KMS-11 (cell line): ENCODE measurements at regions not wholly inside any gene's neighbourhood (a gene's known extent, or its start where the extent isn't known, plus 50 kb on each side); places are given as distances from the start of the nearest gene placed in this dataset.

Experiments
- H2AFZ ChIP-seq: fragments of 200-600 bp; sonication (generic); 2 replicates; pipeline ENCODE4 v1.6.1; 2016; ENCODE audit warnings: antibody characterized with exemption, mixed run types, low read depth
- H3K27ac ChIP-seq: fragments of 200-600 bp; sonication (generic); 2 replicates; pipeline ENCODE4 v1.6.1; 2016; ENCODE audit warnings: mild to moderate bottlenecking, mixed run types
- H3K27me3 ChIP-seq: fragments of 200-600 bp; sonication (generic); 2 replicates; pipeline ENCODE4 v1.6.1; 2017; ENCODE audit warnings: mild to moderate bottlenecking, low read depth, mixed run types, moderate library complexity; ENCODE audit not compliant: insufficient read depth
- H3K36me3 ChIP-seq: fragments of 200-600 bp; sonication (generic); 2 replicates; pipeline ENCODE4 v1.6.1; 2017; ENCODE audit warnings: mild to moderate bottlenecking, mixed run types; ENCODE audit not compliant: insufficient read depth
- H3K4me1 ChIP-seq: fragments of 200-600 bp; sonication (generic); 2 replicates; pipeline ENCODE4 v1.6.1; 2016; ENCODE audit warnings: mild to moderate bottlenecking, low read depth, mixed run types; ENCODE audit not compliant: poor library complexity, severe bottlenecking
- H3K4me2 ChIP-seq: fragments of 200-600 bp; sonication (generic); 2 replicates; pipeline ENCODE4 v1.7.0; 2016; ENCODE audit warnings: mild to moderate bottlenecking, mixed run types
- H3K4me3 ChIP-seq: fragments of 200-600 bp; sonication (generic); IDR thresholded peaks from 2 replicates; pipeline ENCODE4 v1.6.1; 2017; ENCODE audit warnings: low read depth, low read length, mixed read lengths; ENCODE audit not compliant: insufficient read depth
- H3K79me2 ChIP-seq: fragments of 200-600 bp; sonication (generic); 2 replicates; pipeline ENCODE4 v1.6.1; 2016; ENCODE audit warnings: low read depth, mixed run types; ENCODE audit not compliant: insufficient read depth
- H3K9ac ChIP-seq: fragments of 200-600 bp; sonication (generic); 2 replicates; pipeline ENCODE4 v1.6.1; 2016; ENCODE audit warnings: mild to moderate bottlenecking, mixed run types
- H4K20me1 ChIP-seq: fragments of 200-600 bp; sonication (generic); 2 replicates; pipeline ENCODE4 v1.6.1; 2016; ENCODE audit warnings: mild to moderate bottlenecking, mixed run types; ENCODE audit not compliant: insufficient read depth
- TF ChIP-seq, protein P1 (sequence below): fragments of 200-600 bp; sonication (generic); conservative IDR thresholded peaks from 2 replicates; pipeline ENCODE4 v1.6.1; 2017; ENCODE audit warnings: low read depth, mild to moderate bottlenecking, antibody characterized with exemption, low read length, moderate library complexity, mixed read lengths

DNA sequence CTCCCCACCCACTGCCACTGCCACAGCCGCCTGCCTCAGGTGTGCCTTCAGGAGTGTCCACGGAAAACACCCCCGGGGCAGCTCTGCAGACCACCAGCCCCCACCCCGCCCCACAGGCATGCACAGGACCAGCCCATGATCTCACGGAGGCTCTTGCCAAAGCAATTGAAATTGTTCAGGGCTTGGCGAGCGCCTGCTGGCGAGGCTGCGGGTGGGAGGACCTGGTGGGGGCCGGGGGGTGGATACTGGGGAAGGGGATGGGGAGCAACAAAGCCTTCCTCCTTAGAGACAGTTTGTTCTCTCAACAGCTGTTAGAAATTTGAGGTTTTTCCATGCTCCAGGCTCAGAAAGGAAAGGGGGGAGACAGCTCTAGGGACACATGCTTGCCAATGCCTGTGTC, 274.7 kb downstream of the MN1 start:
- H3K4me1 ChIP-seq, result no peaks in the 10 kb centered on the region
- TF ChIP-seq, protein P1, sequence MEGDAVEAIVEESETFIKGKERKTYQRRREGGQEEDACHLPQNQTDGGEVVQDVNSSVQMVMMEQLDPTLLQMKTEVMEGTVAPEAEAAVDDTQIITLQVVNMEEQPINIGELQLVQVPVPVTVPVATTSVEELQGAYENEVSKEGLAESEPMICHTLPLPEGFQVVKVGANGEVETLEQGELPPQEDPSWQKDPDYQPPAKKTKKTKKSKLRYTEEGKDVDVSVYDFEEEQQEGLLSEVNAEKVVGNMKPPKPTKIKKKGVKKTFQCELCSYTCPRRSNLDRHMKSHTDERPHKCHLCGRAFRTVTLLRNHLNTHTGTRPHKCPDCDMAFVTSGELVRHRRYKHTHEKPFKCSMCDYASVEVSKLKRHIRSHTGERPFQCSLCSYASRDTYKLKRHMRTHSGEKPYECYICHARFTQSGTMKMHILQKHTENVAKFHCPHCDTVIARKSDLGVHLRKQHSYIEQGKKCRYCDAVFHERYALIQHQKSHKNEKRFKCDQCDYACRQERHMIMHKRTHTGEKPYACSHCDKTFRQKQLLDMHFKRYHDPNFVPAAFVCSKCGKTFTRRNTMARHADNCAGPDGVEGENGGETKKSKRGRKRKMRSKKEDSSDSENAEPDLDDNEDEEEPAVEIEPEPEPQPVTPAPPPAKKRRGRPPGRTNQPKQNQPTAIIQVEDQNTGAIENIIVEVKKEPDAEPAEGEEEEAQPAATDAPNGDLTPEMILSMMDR, result no peak
- H3K27me3 ChIP-seq, result peaks cover 14% of the 10 kb centered on the region

DNA sequence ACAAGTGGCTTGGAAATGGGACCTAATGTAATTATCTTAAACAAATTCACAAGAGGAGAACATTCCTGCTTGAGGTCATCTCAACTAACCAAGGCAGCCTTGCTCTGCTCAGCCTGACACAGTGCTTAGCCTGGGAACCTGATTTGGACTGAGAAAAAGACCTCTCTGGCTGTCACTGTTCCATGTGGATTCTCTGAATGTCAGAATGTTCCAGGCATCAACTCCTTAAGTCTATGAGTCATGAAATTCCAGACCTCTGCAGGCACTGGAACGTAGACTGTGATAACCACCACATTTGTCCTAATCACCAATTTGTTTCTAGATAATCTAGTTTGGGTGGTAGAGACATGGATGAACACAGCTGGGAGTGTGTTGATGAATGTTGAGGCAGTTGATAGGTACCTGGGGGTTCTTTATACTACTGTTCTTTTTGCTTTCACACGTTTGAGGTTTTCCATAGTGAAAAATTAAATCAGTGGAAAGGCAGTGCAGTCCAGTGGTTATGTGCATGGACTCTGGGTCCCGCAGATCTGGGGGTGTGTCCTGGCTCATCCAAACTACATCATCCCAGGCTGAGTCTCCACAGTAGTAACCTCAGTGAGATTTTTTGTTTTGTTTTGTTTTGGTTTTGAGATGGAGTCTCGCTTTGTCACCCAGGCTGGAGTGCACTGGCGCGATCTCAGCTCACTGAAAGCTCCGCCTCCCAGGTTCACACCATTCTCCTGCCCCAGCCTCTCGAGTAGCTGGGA, 269.6 kb downstream of the MN1 start:
- Histone ChIP-seq H2AFZ (no peak overlapping the region), H3K27me3 (peaks cover 9% of the 10 kb centered on the region; the same call in 1 of the 2 replicates), H4K20me1 (no peaks in the 10 kb centered on the region), H3K27ac (no peak overlapping the region), H3K36me3 (no peaks in the 10 kb centered on the region), H3K4me2 (no peak overlapping the region), H3K4me1 (no peaks in the 10 kb centered on the region), H3K9ac (no peak overlapping the region), H3K4me3 (no peak overlapping the region), H3K79me2 (no peaks in the 10 kb centered on the region)
- TF ChIP-seq, protein P1, result no peak

More for the DNA sequence above, 274.7 kb downstream of the MN1 start:
- H3K9ac ChIP-seq, result no peak overlapping the region
- H2AFZ ChIP-seq, result no peak overlapping the region
- no peaks in the 10 kb centered on the region for H4K20me1 ChIP-seq
- H3K36me3 ChIP-seq, result no peaks in the 10 kb centered on the region
- no peak overlapping the region for H3K27ac ChIP-seq
- no peaks in the 10 kb centered on the region for H3K79me2 ChIP-seq
- H3K4me2 ChIP-seq, result no peak overlapping the region
- H3K4me3 ChIP-seq, result no peak overlapping the region

DNA sequence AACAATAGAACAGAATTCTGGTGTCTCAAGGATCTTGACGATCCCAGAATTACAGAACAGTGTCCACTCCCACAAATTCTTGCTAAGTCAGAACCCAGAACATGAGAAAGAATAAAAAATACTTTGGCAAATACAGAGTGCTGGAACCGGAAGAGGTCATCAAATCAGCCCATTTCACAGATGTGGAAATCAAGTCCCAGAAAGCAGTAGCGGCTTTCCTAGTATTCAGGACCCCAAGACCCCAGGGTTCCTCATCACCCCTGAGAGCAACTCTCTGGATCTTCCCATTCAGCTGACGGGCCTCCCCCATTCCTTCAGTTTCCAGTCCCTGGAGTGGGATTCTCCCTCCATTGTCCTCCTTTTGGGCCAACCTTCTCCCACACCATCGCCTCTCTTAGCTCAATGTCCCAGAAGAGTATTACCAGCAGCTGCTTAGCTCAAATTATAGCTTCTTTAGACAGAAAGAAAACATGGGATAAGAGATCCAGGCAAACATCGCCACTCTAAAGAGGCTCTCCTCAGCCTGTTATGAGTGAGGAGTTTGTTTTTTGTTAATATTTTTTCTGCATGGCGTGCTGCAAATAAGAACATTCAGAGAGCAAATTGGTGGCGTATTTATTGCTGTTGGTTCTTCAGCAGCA, 268.3 kb downstream of the MN1 start:
- H3K9ac ChIP-seq, result no peak overlapping the region
- H4K20me1 ChIP-seq, result no peaks in the 10 kb centered on the region
- no peaks in the 10 kb centered on the region for H3K36me3 ChIP-seq
- H2AFZ ChIP-seq, result no peak overlapping the region
- TF ChIP-seq, protein P1, result no peak
- peaks cover 9% of the 10 kb centered on the region; the same call in 1 of the 2 replicates for H3K27me3 ChIP-seq
- H3K79me2 ChIP-seq, result no peaks in the 10 kb centered on the region
- H3K27ac ChIP-seq, result no peak overlapping the region
- H3K4me2 ChIP-seq, result no peak overlapping the region
- no peak overlapping the region for H3K4me3 ChIP-seq
- no peaks in the 10 kb centered on the region for H3K4me1 ChIP-seq

DNA sequence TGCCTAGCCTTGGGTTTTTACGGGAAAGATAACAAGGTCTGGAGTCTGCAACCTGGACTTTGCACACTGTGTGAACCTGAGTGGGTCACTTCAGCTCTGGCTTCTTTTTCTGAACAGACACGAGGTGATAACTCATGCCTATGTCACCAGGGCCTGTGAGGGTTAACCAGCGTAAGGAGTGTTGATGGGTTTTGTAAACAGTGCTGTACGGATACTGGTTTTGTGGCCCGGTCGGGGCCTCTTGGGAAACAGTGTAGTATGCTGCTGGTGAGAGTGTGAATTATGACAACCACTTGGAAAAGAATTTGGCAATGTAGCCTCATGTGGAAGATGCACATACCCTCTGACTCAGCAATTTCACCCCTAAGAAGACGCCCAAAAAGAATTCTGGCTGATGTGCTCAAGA, 266.8 kb downstream of the MN1 start:
- H3K4me2 ChIP-seq, result no peak overlapping the region
- TF ChIP-seq, protein P1, result no peak
- no peaks in the 10 kb centered on the region for H3K36me3 ChIP-seq
- no peak overlapping the region for H3K9ac ChIP-seq
- no peak overlapping the region for H3K4me3 ChIP-seq
- H3K27ac ChIP-seq, result no peak overlapping the region
- no peak overlapping the region for H2AFZ ChIP-seq
- peaks cover 9% of the 10 kb centered on the region; the same call in 1 of the 2 replicates for H3K27me3 ChIP-seq
- H3K79me2 ChIP-seq, result no peaks in the 10 kb centered on the region
- no peaks in the 10 kb centered on the region for H4K20me1 ChIP-seq
- no peaks in the 10 kb centered on the region for H3K4me1 ChIP-seq
